ENCODE measurements at regions not wholly inside any gene's neighbourhood (a gene's known extent, or its start where the extent isn't known, plus 50 kb on each side); places are given as distances from the start of the nearest gene placed in this dataset.

- H3K27ac Mint-ChIP-seq: no peak overlapping the region
- peaks cover 27% of the 10 kb centered on the region for H3K4me1 Mint-ChIP-seq (ENCODE audit: low read depth)
- no peaks in the 10 kb centered on the region for H3K36me3 Mint-ChIP-seq (ENCODE audit: low read depth)
- peaks cover 2% of the 10 kb centered on the region; the same call in 1 of the 2 replicates for H3K27me3 Mint-ChIP-seq (ENCODE audit: insufficient read depth)
- H3K4me3 Mint-ChIP-seq: no peak overlapping the region
- H3K9me3 Mint-ChIP-seq: no peaks in the 10 kb centered on the region
- DNase-seq: no peak
- no peak for TF ChIP-seq CTCF (IDR thresholded peaks at IDR 0.05)
Measured at GRCh38 chrX:39750848-39751247, 346.9 kb downstream of the BCOR start.

- no peak for TF ChIP-seq CTCF (IDR thresholded peaks at IDR 0.05)
- no peak overlapping the region for H3K4me3 Mint-ChIP-seq
- H3K36me3 Mint-ChIP-seq (ENCODE audit: low read depth): no peaks in the 10 kb centered on the region
- DNase-seq: no peak
- H3K27ac Mint-ChIP-seq: peak overlapping the region; percentile 53
- H3K4me1 Mint-ChIP-seq (ENCODE audit: low read depth): peaks cover 47% of the 10 kb centered on the region
- peaks cover 2% of the 10 kb centered on the region; the same call in 1 of the 2 replicates for H3K27me3 Mint-ChIP-seq (ENCODE audit: insufficient read depth)
- H3K9me3 Mint-ChIP-seq: no peaks in the 10 kb centered on the region
Measured at GRCh38 chrX:39752815-39753214, 344.9 kb downstream of the BCOR start.

GRCh38 chrX:39753293-39753996 is 344.3 kb downstream of the BCOR start:
- Mint-ChIP-seq H3K9me3 (no peaks in the 10 kb centered on the region), H3K27ac (peak overlapping the region; percentile 53), H3K36me3 (ENCODE audit: low read depth) (no peaks in the 10 kb centered on the region), H3K4me3 (no peak overlapping the region), H3K27me3 (ENCODE audit: insufficient read depth) (peaks cover 2% of the 10 kb centered on the region; the same call in 1 of the 2 replicates), H3K4me1 (ENCODE audit: low read depth) (peaks cover 53% of the 10 kb centered on the region)
- TF ChIP-seq CTCF (IDR thresholded peaks at IDR 0.05): no peak
- DNase-seq: no peak

GRCh38 chrX:39755143-39756032 is 342.4 kb downstream of the BCOR start:
- Mint-ChIP-seq H3K27ac (peak overlapping the region; percentile 82), H3K36me3 (ENCODE audit: low read depth) (no peaks in the 10 kb centered on the region), H3K4me3 (peak overlapping the region; percentile 63), H3K9me3 (no peaks in the 10 kb centered on the region), H3K4me1 (ENCODE audit: low read depth) (peaks cover 67% of the 10 kb centered on the region), H3K27me3 (ENCODE audit: insufficient read depth) (peaks cover 2% of the 10 kb centered on the region; the same call in 1 of the 2 replicates)
- DNase-seq: peak; percentile 94
- TF ChIP-seq CTCF (IDR thresholded peaks at IDR 0.05): no peak

- Mint-ChIP-seq H3K9me3 (no peaks in the 10 kb centered on the region), H3K36me3 (ENCODE audit: low read depth) (no peaks in the 10 kb centered on the region), H3K4me1 (ENCODE audit: low read depth) (peaks cover 67% of the 10 kb centered on the region), H3K4me3 (peak overlapping the region; percentile 63), H3K27ac (peak overlapping the region; percentile 82), H3K27me3 (ENCODE audit: insufficient read depth) (peaks cover 2% of the 10 kb centered on the region; the same call in 1 of the 2 replicates)
- DNase-seq: peak; percentile 4
- TF ChIP-seq CTCF (IDR thresholded peaks at IDR 0.05): no peak
Measured at GRCh38 chrX:39756086-39756883, 341.5 kb downstream of the BCOR start.

Measured in HFFc6 (cell line).